HL-60 (cell line): ENCODE measurements at regions not wholly inside any gene's neighbourhood (a gene's known extent, or its start where the extent isn't known, plus 50 kb on each side); places are given as distances from the start of the nearest gene placed in this dataset.

Source experiments
- DNase-seq, 2 experiments: peaks; one replicate each; pipeline ENCODE4 v3.0.0-alpha.2; 2010 to 2020; ENCODE audit warnings: low read depth in 1 of 2, low spot score in 1 of 2
- H3K27ac ChIP-seq: fragments of 250-450 bp; sonication (Bioruptor Pico); replicated peaks from 2 replicates; pipeline ENCODE4 v1.5.1; 2020; ENCODE audit warnings: mild to moderate bottlenecking, moderate library complexity
- H3K27me3 ChIP-seq: fragments of 250-450 bp; sonication (Bioruptor Pico); 2 replicates; pipeline ENCODE4 v1.5.1; 2021; ENCODE audit warnings: mild to moderate bottlenecking, moderate library complexity; ENCODE audit not compliant: insufficient read depth, poor library complexity, severe bottlenecking
- H3K4me3 ChIP-seq: replicated peaks from 2 replicates; pipeline ENCODE4 v1.5.1; 2011; ENCODE audit warnings: mild to moderate bottlenecking, control low read depth, low read length; ENCODE audit not compliant: insufficient read depth
- CTCF ChIP-seq: IDR thresholded peaks from one replicate; pipeline ENCODE4 v1.5.1; 2011; ENCODE audit warnings: low read length, control low read depth, inconsistent platforms; ENCODE audit not compliant: insufficient read depth
- GABPA ChIP-seq: IDR thresholded peaks from 2 replicates; pipeline ENCODE4 v1.6.1; 2012; ENCODE audit warnings: low read depth
- POLR2AphosphoS5 ChIP-seq: IDR thresholded peaks from 2 replicates; pipeline ENCODE4 v1.6.1; 2012; ENCODE audit warnings: low read depth
- SPI1 ChIP-seq: IDR thresholded peaks from 2 replicates; pipeline ENCODE4 v1.6.1; 2012; ENCODE audit warnings: low read depth, mild to moderate bottlenecking, borderline replicate concordance
- TF ChIP-seq, protein P1 (sequence below): IDR thresholded peaks from 2 replicates; pipeline ENCODE4 v1.6.1; 2012; ENCODE audit warnings: low read depth; ENCODE audit not compliant: insufficient replicate concordance

GRCh38 chr5:143932584-143932983 lies 120.6 kb downstream of the HMHB1 start:
- TF ChIP-seq POLR2AphosphoS5: no peak
- no peak for TF ChIP-seq GABPA
- no peak for TF ChIP-seq SPI1
- TF ChIP-seq CTCF: no peak
- TF ChIP-seq, protein P1, sequence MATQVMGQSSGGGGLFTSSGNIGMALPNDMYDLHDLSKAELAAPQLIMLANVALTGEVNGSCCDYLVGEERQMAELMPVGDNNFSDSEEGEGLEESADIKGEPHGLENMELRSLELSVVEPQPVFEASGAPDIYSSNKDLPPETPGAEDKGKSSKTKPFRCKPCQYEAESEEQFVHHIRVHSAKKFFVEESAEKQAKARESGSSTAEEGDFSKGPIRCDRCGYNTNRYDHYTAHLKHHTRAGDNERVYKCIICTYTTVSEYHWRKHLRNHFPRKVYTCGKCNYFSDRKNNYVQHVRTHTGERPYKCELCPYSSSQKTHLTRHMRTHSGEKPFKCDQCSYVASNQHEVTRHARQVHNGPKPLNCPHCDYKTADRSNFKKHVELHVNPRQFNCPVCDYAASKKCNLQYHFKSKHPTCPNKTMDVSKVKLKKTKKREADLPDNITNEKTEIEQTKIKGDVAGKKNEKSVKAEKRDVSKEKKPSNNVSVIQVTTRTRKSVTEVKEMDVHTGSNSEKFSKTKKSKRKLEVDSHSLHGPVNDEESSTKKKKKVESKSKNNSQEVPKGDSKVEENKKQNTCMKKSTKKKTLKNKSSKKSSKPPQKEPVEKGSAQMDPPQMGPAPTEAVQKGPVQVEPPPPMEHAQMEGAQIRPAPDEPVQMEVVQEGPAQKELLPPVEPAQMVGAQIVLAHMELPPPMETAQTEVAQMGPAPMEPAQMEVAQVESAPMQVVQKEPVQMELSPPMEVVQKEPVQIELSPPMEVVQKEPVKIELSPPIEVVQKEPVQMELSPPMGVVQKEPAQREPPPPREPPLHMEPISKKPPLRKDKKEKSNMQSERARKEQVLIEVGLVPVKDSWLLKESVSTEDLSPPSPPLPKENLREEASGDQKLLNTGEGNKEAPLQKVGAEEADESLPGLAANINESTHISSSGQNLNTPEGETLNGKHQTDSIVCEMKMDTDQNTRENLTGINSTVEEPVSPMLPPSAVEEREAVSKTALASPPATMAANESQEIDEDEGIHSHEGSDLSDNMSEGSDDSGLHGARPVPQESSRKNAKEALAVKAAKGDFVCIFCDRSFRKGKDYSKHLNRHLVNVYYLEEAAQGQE: no peak
- Histone ChIP-seq H3K27ac (no peak overlapping the region), H3K4me3 (no peak overlapping the region), H3K27me3 (no peaks in the 10 kb centered on the region)
- DNase-seq: no peak

GRCh38 chr5:143933451-143933850 lies 121.5 kb downstream of the HMHB1 start:
- H3K27ac ChIP-seq: no peak overlapping the region
- DNase-seq: no peak
- no peak for TF ChIP-seq CTCF
- TF ChIP-seq, protein P1: no peak
- TF ChIP-seq GABPA: no peak
- no peak for TF ChIP-seq SPI1
- no peak for TF ChIP-seq POLR2AphosphoS5

GRCh38 chr5:143934821-143935220 lies 122.9 kb downstream of the HMHB1 start:
- no peak overlapping the region for H3K4me3 ChIP-seq
- no peak for DNase-seq
- no peaks in the 10 kb centered on the region for H3K27me3 ChIP-seq
- TF ChIP-seq, protein P1: no peak
- no peak for TF ChIP-seq POLR2AphosphoS5
- no peak for TF ChIP-seq SPI1
- TF ChIP-seq GABPA: no peak
- TF ChIP-seq CTCF: no peak
- no peak overlapping the region for H3K27ac ChIP-seq

More at GRCh38 chr5:143933451-143933850, 121.5 kb downstream of the HMHB1 start:
- Histone ChIP-seq H3K4me3 (no peak overlapping the region), H3K27me3 (no peaks in the 10 kb centered on the region)
